Neural cell (in vitro differentiated cells): ENCODE measurements at regions not wholly inside any gene's neighbourhood (a gene's known extent, or its start where the extent isn't known, plus 50 kb on each side); places are given as distances from the start of the nearest gene placed in this dataset.

ENCODE experiments used
- H2AFZ ChIP-seq: fragments of 200-600, 300-800 bp; sonication (generic), shearing (Covaris generic); 2 replicates; pipeline ENCODE4 v1.6.0; 2014; ENCODE audit warnings: low read depth, mild to moderate bottlenecking, antibody characterized with exemption, low read length, moderate library complexity
- H3F3A ChIP-seq: fragments of 200-600 bp; shearing (Covaris generic); 2 replicates; pipeline ENCODE4 v1.6.1; 2016; ENCODE audit warnings: mild to moderate bottlenecking, moderate library complexity, mixed read lengths, antibody characterized with exemption, low read length; ENCODE audit not compliant: insufficient read depth, poor library complexity, severe bottlenecking
- H3K27ac ChIP-seq: fragments of 200-600, 300-800 bp; sonication (generic), shearing (Covaris generic); 2 replicates; pipeline ENCODE4 v1.5.1; 2014; ENCODE audit warnings: mild to moderate bottlenecking, low read length, moderate library complexity
- H3K27me3 ChIP-seq: fragments of 300-800, 200-600 bp; sonication (generic), shearing (Covaris generic); 2 replicates; pipeline ENCODE4 v1.6.0; 2014; ENCODE audit warnings: mild to moderate bottlenecking, low read depth, low read length, moderate library complexity; ENCODE audit not compliant: insufficient read depth
- H3K36me3 ChIP-seq: fragments of 300-800, 200-600 bp; sonication (generic), shearing (Covaris generic); 2 replicates; pipeline ENCODE4 v1.5.1; 2014; ENCODE audit warnings: mild to moderate bottlenecking, antibody characterized with exemption, low read length, moderate library complexity; ENCODE audit not compliant: insufficient read depth
- H3K4me2 ChIP-seq: fragments of 300-800, 200-600 bp; sonication (generic), shearing (Covaris generic); 2 replicates; pipeline ENCODE4 v1.6.0; 2014; ENCODE audit warnings: mild to moderate bottlenecking, low read length
- H3K4me3 ChIP-seq: fragments of 300-800, 200-600 bp; sonication (generic), shearing (Covaris generic); 2 replicates; pipeline ENCODE4 v1.5.1; 2014; ENCODE audit warnings: mild to moderate bottlenecking, low read length, moderate library complexity
- H3K79me2 ChIP-seq: fragments of 200-600 bp; shearing (Covaris generic); replicated peaks from 2 replicates; pipeline ENCODE4 v1.6.0; 2014; ENCODE audit warnings: mild to moderate bottlenecking, low read length, moderate library complexity; ENCODE audit not compliant: insufficient read depth
- H3K9ac ChIP-seq: fragments of 300-800, 200-600 bp; sonication (generic), shearing (Covaris generic); 2 replicates; pipeline ENCODE4 v1.6.1; 2016; ENCODE audit warnings: mild to moderate bottlenecking, low read length, mixed read lengths
- H3K9me2 ChIP-seq: fragments of 200-600 bp; shearing (Covaris generic); 2 replicates; pipeline ENCODE4 v1.6.1; 2016; ENCODE audit warnings: mild to moderate bottlenecking, low read length, mixed read lengths; ENCODE audit not compliant: insufficient read depth
- H3K9me3 ChIP-seq: fragments of 200-600, 300-800 bp; sonication (generic), shearing (Covaris generic); 2 replicates; pipeline ENCODE4 v1.6.1; 2016; ENCODE audit warnings: mild to moderate bottlenecking, mixed run types, low read length, moderate library complexity, mixed read lengths
- H4K20me1 ChIP-seq: fragments of 200-600 bp; shearing (Covaris generic); 2 replicates; pipeline ENCODE4 v1.6.1; 2016; ENCODE audit warnings: mild to moderate bottlenecking, mixed run types; ENCODE audit not compliant: insufficient read depth
- EP300 ChIP-seq: fragments of 450-650 bp; conservative IDR thresholded peaks from 2 replicates; pipeline ENCODE4 v1.6.1; 2014; ENCODE audit warnings: antibody characterized with exemption, mild to moderate bottlenecking, moderate library complexity; ENCODE audit not compliant: poor library complexity, severe bottlenecking
- EZH2 ChIP-seq: fragments of 200-600, 300-800 bp; shearing (Covaris generic), sonication (generic); IDR thresholded peaks from 2 replicates; pipeline ENCODE4 v1.6.1; 2014; ENCODE audit warnings: antibody characterized with exemption, low read length, borderline replicate concordance, mild to moderate bottlenecking; ENCODE audit not compliant: insufficient read depth, poor library complexity, severe bottlenecking
- MXI1 ChIP-seq: fragments of 450-650 bp; conservative IDR thresholded peaks from 2 replicates; pipeline ENCODE4 v1.6.1; 2014; ENCODE audit warnings: antibody characterized with exemption, mild to moderate bottlenecking; ENCODE audit not compliant: poor library complexity, severe bottlenecking
- POLR2AphosphoS5 ChIP-seq: IDR thresholded peaks from 2 replicates; pipeline ENCODE4 v1.6.1; 2012
- RAD21 ChIP-seq: fragments of 450-650 bp; conservative IDR thresholded peaks from 2 replicates; pipeline ENCODE4 v1.6.1; 2014; ENCODE audit warnings: antibody characterized with exemption, mild to moderate bottlenecking, moderate library complexity
- SMC3 ChIP-seq: fragments of 450-650 bp; conservative IDR thresholded peaks from 2 replicates; pipeline ENCODE4 v1.6.1; 2014; ENCODE audit warnings: antibody characterized with exemption, mild to moderate bottlenecking, moderate library complexity; ENCODE audit not compliant: poor library complexity
- TAF1 ChIP-seq: IDR thresholded peaks from 2 replicates; pipeline ENCODE4 v1.6.1; 2012; ENCODE audit warnings: low read depth
- TF ChIP-seq, protein P1 (sequence below): IDR thresholded peaks from 2 replicates; pipeline ENCODE4 v1.6.1; 2012; ENCODE audit warnings: borderline replicate concordance
- TF ChIP-seq, protein P2 (sequence below): fragments of 450-650 bp; IDR thresholded peaks from 2 replicates; pipeline ENCODE4 v1.5.1; 2014; ENCODE audit warnings: antibody characterized with exemption, mild to moderate bottlenecking, moderate library complexity; ENCODE audit not compliant: poor library complexity, severe bottlenecking

- Histone ChIP-seq H3K27ac (peak overlapping the region; percentile 97), H3K4me3 (no peak overlapping the region), H3K36me3 (no peaks in the 10 kb centered on the region), H3K4me2 (no peak overlapping the region), H2AFZ (no peak overlapping the region), H3F3A (no peaks in the 10 kb centered on the region), H3K27me3 (no peaks in the 10 kb centered on the region), H3K9me3 (no peaks in the 10 kb centered on the region), H3K9ac (no peak overlapping the region), H3K9me2 (no peaks in the 10 kb centered on the region), H4K20me1 (no peaks in the 10 kb centered on the region), H3K79me2 (no peaks in the 10 kb centered on the region)
- TF ChIP-seq SMC3, result no peak
- no peak for TF ChIP-seq RAD21
- TF ChIP-seq, protein P1, sequence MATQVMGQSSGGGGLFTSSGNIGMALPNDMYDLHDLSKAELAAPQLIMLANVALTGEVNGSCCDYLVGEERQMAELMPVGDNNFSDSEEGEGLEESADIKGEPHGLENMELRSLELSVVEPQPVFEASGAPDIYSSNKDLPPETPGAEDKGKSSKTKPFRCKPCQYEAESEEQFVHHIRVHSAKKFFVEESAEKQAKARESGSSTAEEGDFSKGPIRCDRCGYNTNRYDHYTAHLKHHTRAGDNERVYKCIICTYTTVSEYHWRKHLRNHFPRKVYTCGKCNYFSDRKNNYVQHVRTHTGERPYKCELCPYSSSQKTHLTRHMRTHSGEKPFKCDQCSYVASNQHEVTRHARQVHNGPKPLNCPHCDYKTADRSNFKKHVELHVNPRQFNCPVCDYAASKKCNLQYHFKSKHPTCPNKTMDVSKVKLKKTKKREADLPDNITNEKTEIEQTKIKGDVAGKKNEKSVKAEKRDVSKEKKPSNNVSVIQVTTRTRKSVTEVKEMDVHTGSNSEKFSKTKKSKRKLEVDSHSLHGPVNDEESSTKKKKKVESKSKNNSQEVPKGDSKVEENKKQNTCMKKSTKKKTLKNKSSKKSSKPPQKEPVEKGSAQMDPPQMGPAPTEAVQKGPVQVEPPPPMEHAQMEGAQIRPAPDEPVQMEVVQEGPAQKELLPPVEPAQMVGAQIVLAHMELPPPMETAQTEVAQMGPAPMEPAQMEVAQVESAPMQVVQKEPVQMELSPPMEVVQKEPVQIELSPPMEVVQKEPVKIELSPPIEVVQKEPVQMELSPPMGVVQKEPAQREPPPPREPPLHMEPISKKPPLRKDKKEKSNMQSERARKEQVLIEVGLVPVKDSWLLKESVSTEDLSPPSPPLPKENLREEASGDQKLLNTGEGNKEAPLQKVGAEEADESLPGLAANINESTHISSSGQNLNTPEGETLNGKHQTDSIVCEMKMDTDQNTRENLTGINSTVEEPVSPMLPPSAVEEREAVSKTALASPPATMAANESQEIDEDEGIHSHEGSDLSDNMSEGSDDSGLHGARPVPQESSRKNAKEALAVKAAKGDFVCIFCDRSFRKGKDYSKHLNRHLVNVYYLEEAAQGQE, result no peak
- TF ChIP-seq EZH2, result no peak
- TF ChIP-seq MXI1, result no peak
Measured at GRCh38 chr9:2243666-2244555, 228.8 kb downstream of the SMARCA2 start.

DNA sequence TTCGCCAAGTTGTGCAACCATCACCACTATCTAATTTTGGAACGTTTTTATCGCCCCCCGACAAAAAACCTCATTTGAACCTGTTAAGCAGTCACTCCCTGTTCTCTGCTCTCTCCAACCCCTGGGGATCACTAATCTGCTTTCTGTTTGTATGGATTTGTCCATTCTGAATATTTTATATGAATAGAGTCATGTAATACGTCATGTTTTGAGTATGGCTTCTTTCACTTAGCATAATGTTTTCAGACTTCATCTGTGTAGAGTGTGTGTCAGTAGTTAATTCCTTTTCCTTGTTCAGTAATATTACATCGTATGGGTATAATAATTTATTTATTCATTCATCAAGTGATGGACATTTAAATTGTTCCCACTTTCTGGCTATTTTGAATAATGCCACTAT lies 232.2 kb downstream of the SMARCA2 start:
- Histone ChIP-seq H4K20me1 (no peaks in the 10 kb centered on the region), H3K36me3 (no peaks in the 10 kb centered on the region), H3K27me3 (no peaks in the 10 kb centered on the region), H3K4me3 (no peak overlapping the region), H3K9me2 (no peaks in the 10 kb centered on the region), H3K9ac (no peak overlapping the region), H3K9me3 (no peaks in the 10 kb centered on the region), H2AFZ (no peak overlapping the region), H3F3A (no peaks in the 10 kb centered on the region), H3K4me2 (no peak overlapping the region), H3K79me2 (no peaks in the 10 kb centered on the region), H3K27ac (no peak overlapping the region)
- no peak for TF ChIP-seq SMC3
- TF ChIP-seq RAD21, result no peak
- no peak for TF ChIP-seq POLR2AphosphoS5
- TF ChIP-seq EP300, result no peak
- no peak for TF ChIP-seq EZH2
- TF ChIP-seq, protein P2, sequence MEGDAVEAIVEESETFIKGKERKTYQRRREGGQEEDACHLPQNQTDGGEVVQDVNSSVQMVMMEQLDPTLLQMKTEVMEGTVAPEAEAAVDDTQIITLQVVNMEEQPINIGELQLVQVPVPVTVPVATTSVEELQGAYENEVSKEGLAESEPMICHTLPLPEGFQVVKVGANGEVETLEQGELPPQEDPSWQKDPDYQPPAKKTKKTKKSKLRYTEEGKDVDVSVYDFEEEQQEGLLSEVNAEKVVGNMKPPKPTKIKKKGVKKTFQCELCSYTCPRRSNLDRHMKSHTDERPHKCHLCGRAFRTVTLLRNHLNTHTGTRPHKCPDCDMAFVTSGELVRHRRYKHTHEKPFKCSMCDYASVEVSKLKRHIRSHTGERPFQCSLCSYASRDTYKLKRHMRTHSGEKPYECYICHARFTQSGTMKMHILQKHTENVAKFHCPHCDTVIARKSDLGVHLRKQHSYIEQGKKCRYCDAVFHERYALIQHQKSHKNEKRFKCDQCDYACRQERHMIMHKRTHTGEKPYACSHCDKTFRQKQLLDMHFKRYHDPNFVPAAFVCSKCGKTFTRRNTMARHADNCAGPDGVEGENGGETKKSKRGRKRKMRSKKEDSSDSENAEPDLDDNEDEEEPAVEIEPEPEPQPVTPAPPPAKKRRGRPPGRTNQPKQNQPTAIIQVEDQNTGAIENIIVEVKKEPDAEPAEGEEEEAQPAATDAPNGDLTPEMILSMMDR, result no peak
- no peak for TF ChIP-seq TAF1
- no peak for TF ChIP-seq MXI1
- TF ChIP-seq, protein P1, result no peak
